Fibroblast of lung (primary cell): ENCODE measurements at regions not wholly inside any gene's neighbourhood (a gene's known extent, or its start where the extent isn't known, plus 50 kb on each side); places are given as distances from the start of the nearest gene placed in this dataset.
"Not testable (repeated sequence)": the region's sequence is repeated elsewhere in the genome, so short reads cannot be mapped to it uniquely, and the experiment has no call there.

ENCODE experiments used
- DNase-seq, 2 donors: peaks; one replicate each; pipeline versions ENCODE4 v3.0.0 to v3.0.0-alpha.2; 2010; ENCODE audit warnings: low read depth in 2 of 2
- H2AFZ ChIP-seq: 2 replicates; pipeline ENCODE4 v1.5.1; 2012; ENCODE audit warnings: low read length, control low read depth, inconsistent platforms
- H3K27ac ChIP-seq: 2 replicates; pipeline ENCODE4 v1.5.1; 2011; ENCODE audit warnings: low read length, control low read depth; ENCODE audit not compliant: insufficient read depth
- H3K27me3 ChIP-seq: 2 replicates; pipeline ENCODE4 v1.5.1; 2011; ENCODE audit warnings: mild to moderate bottlenecking, low read length; ENCODE audit not compliant: control insufficient read depth, insufficient read depth
- H3K36me3 ChIP-seq: 2 replicates; pipeline ENCODE4 v1.5.1; 2011; ENCODE audit warnings: low read length; ENCODE audit not compliant: control insufficient read depth, insufficient read depth
- H3K4me1 ChIP-seq: 2 replicates; pipeline ENCODE4 v1.5.1; 2011; ENCODE audit warnings: low read length; ENCODE audit not compliant: control insufficient read depth, insufficient read depth; ENCODE audit errors: extremely low read depth
- H3K4me2 ChIP-seq: 2 replicates; pipeline ENCODE4 v1.5.1; 2011; ENCODE audit warnings: low read length, control low read depth; ENCODE audit not compliant: insufficient read depth; ENCODE audit errors: extremely low read depth
- H3K4me3 ChIP-seq, 4 experiments: fragments of 200-600 bp in 1 of 4; sonication (generic) in 1 of 4; replicated peaks in 1 of 4; 2 replicates each; pipeline ENCODE4 v1.5.1; 2011 to 2016; ENCODE audit warnings: low read length in 4 of 4, low read depth in 3 of 4, mild to moderate bottlenecking in 3 of 4, control low read depth in 2 of 4, inconsistent platforms in 1 of 4, mixed read lengths in 1 of 4; ENCODE audit not compliant: insufficient read depth in 1 of 4; ENCODE audit errors: control extremely low read depth in 1 of 4
- H3K79me2 ChIP-seq: 2 replicates; pipeline ENCODE4 v1.5.1; 2012; ENCODE audit warnings: mild to moderate bottlenecking, low read length, inconsistent platforms; ENCODE audit not compliant: control insufficient read depth, insufficient read depth
- H3K9ac ChIP-seq: 2 replicates; pipeline ENCODE4 v1.5.1; 2011; ENCODE audit warnings: mild to moderate bottlenecking, low read length, control low read depth; ENCODE audit not compliant: insufficient read depth
- H3K9me3 ChIP-seq: 2 replicates; pipeline ENCODE4 v1.5.1; 2012; ENCODE audit warnings: low read depth, low read length; ENCODE audit not compliant: control insufficient read depth, insufficient read depth
- H4K20me1 ChIP-seq: 2 replicates; pipeline ENCODE4 v1.5.1; 2011; ENCODE audit warnings: low read length; ENCODE audit not compliant: control insufficient read depth, insufficient read depth; ENCODE audit errors: extremely low read depth
- EZH2 ChIP-seq: IDR thresholded peaks from 2 replicates; pipeline ENCODE4 v1.5.1; 2012; ENCODE audit warnings: low read length, control low read depth, mild to moderate bottlenecking; ENCODE audit errors: missing control alignments
- TF ChIP-seq, protein P1 (sequence below), 2 donors: IDR thresholded peaks in 1 of 2; conservative IDR thresholded peaks in 1 of 2; 1 replicate in 1 of 2; 2 replicates in 1 of 2; pipeline ENCODE4 v1.5.1; 2011 to 2012; ENCODE audit warnings: low read length in 2 of 2, control low read depth in 1 of 2, inconsistent platforms in 1 of 2, low read depth in 1 of 2, mild to moderate bottlenecking in 1 of 2

DNA sequence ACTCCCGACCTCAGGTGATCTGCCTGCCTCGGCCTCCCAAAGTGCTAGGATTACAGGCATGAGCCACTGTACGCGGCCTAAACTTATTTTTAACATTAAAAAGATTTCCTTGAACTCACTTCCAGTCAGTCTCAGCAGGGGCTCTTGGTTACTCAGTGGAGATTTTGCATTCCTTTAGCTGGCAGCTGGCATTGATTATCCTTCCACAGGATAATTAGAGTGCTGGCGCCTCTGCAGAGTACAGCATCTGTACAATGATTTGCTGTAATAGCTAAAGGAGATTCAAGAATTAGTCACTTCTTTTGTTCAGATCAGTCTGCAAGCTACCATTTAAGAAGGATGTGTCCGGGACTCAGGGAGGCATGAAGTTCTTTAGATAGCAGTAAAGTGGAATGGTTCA is 125.0 kb upstream of the NPY start:
- Histone ChIP-seq H3K4me2 (no peak overlapping the region), H3K9ac (no peak overlapping the region), H3K27ac (no peak overlapping the region), H3K79me2 (no peaks in the 10 kb centered on the region), H3K4me3 (no peak overlapping the region), H4K20me1 (no peaks in the 10 kb centered on the region), H3K27me3 (no peaks in the 10 kb centered on the region), H3K36me3 (no peaks in the 10 kb centered on the region), H2AFZ (no peak overlapping the region), H3K9me3 (no peaks in the 10 kb centered on the region), H3K4me1 (no peaks in the 10 kb centered on the region)
- TF ChIP-seq, protein P1, sequence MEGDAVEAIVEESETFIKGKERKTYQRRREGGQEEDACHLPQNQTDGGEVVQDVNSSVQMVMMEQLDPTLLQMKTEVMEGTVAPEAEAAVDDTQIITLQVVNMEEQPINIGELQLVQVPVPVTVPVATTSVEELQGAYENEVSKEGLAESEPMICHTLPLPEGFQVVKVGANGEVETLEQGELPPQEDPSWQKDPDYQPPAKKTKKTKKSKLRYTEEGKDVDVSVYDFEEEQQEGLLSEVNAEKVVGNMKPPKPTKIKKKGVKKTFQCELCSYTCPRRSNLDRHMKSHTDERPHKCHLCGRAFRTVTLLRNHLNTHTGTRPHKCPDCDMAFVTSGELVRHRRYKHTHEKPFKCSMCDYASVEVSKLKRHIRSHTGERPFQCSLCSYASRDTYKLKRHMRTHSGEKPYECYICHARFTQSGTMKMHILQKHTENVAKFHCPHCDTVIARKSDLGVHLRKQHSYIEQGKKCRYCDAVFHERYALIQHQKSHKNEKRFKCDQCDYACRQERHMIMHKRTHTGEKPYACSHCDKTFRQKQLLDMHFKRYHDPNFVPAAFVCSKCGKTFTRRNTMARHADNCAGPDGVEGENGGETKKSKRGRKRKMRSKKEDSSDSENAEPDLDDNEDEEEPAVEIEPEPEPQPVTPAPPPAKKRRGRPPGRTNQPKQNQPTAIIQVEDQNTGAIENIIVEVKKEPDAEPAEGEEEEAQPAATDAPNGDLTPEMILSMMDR (conservative IDR thresholded peaks at IDR 0.05 in 1 of 2, IDR thresholded peaks at IDR 0.05 in 1 of 2; ENCODE audit: low read depth in 1 of 2, low read length in 2 of 2), result no peak
- no peak for TF ChIP-seq EZH2
- no peak for DNase-seq

DNA sequence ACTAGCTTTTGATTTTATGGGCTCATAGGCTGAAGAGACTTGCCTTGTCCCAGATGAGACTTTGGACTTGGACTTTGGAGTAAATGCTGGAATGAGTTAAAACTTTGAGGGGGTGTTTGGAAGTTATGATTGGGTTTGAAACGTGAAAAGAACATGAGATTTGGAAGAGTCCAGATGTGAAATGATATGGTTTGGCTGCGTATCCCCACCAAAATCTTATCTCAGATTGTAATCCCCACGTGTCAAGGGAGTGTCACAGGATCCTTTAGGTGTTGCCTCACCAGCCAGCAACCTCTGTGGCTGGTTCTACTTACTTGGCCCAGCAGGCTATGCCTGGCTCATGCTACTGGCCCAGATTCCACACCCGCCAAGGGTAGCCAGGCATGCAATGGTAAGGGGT is 119.6 kb upstream of the NPY start:
- Histone ChIP-seq H3K4me2 (no peak overlapping the region), H3K36me3 (no peaks in the 10 kb centered on the region), H3K27ac (no peak overlapping the region), H3K4me1 (no peaks in the 10 kb centered on the region), H3K79me2 (no peaks in the 10 kb centered on the region), H3K27me3 (no peaks in the 10 kb centered on the region), H3K4me3 (no peak overlapping the region), H2AFZ (no peak overlapping the region), H3K9ac (no peak overlapping the region), H4K20me1 (no peaks in the 10 kb centered on the region), H3K9me3 (no peaks in the 10 kb centered on the region)
- DNase-seq, result no peak
- no peak for TF ChIP-seq EZH2
- TF ChIP-seq, protein P1 (conservative IDR thresholded peaks at IDR 0.05 in 1 of 2, IDR thresholded peaks at IDR 0.05 in 1 of 2; ENCODE audit: low read depth in 1 of 2, low read length in 2 of 2), result no peak

DNA sequence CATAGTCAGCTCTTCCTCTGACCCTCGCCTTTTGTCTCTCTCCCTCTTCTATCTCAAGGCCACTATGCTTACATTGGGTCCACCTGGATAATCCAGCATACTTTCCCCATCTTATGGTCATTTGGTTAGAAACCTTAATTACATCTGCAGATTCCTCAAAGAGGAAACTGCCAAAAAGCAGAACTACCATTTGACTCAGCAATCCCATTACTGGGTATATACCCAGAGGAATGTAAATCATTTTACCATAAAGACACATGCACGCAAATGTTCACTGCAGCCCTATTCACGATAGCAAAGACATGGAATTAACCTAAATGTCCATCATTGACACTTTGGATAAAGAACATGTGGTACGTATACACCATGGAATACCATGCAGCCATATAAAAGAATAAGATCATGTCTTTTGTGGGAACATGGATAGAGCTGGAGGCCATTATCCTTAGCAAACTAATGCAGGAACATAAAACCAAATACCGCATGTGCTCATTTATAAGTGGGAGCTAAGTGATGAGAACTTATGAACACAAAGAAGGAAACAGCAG is 114.8 kb upstream of the NPY start:
- no peak overlapping the region for H3K27ac ChIP-seq
- no peaks in the 10 kb centered on the region for H3K79me2 ChIP-seq
- TF ChIP-seq, protein P1 (conservative IDR thresholded peaks at IDR 0.05 in 1 of 2, IDR thresholded peaks at IDR 0.05 in 1 of 2; ENCODE audit: low read depth in 1 of 2, low read length in 2 of 2), result no peak
- H3K4me3 ChIP-seq, result no peak overlapping the region
- H2AFZ ChIP-seq, result no peak overlapping the region
- H3K9me3 ChIP-seq, result no peaks in the 10 kb centered on the region
- H3K4me2 ChIP-seq, result no peak overlapping the region
- H4K20me1 ChIP-seq, result no peaks in the 10 kb centered on the region
- H3K9ac ChIP-seq, result no peak overlapping the region
- no peaks in the 10 kb centered on the region for H3K27me3 ChIP-seq
- H3K36me3 ChIP-seq, result no peaks in the 10 kb centered on the region
- H3K4me1 ChIP-seq, result no peaks in the 10 kb centered on the region
- DNase-seq, result no peak

DNA sequence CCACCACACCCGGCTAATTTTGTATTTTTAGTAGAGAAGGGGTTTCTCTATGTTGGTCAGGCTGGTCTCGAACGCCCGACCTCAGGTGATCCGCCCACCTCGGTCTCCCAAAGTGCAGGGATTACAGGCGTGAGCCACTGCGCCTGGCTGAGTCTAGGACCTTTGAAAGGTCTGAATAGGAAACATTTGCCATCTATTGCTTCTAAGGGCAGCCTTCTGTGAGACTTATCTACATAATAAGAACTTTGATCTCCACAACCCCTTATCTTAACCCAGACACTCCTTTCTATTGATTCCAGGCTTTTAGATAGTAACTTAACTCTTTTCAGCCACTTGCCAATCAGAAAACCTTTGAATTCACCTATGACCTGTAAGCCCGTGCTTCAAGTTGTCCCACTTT is 112.0 kb upstream of the NPY start:
- not testable (repeated sequence) for H3K27me3 ChIP-seq, H4K20me1 ChIP-seq, H3K4me3 ChIP-seq, H3K79me2 ChIP-seq, H2AFZ ChIP-seq, H3K4me1 ChIP-seq, H3K9ac ChIP-seq, DNase-seq, H3K27ac ChIP-seq, H3K9me3 ChIP-seq, H3K4me2 ChIP-seq, H3K36me3 ChIP-seq
